SK-N-MC (cell line): ENCODE measurements at regions not wholly inside any gene's neighbourhood (a gene's known extent, or its start where the extent isn't known, plus 50 kb on each side); places are given as distances from the start of the nearest gene placed in this dataset.
A peak's percentile ranks its signal among the peaks of the same experiment; 100 is the strongest.
"Not testable (repeated sequence)": the region's sequence is repeated elsewhere in the genome, so short reads cannot be mapped to it uniquely, and the experiment has no call there.

ENCODE experiments used
- DNase-seq: peaks from one replicate; pipeline ENCODE4 v3.0.0-alpha.2; 2011; ENCODE audit warnings: low read depth, low spot score
- H3K27ac ChIP-seq: fragments of 200-600 bp; sonication (generic); 2 replicates; pipeline ENCODE4 v1.5.1; 2016; ENCODE audit warnings: mixed run types
- H3K36me3 ChIP-seq: fragments of 200-600 bp; sonication (generic); 2 replicates; pipeline ENCODE4 v1.6.1; 2017; ENCODE audit warnings: antibody characterized with exemption, low read length, mixed read lengths; ENCODE audit not compliant: insufficient read depth
- H3K4me3 ChIP-seq: fragments of 200-600 bp; sonication (generic); 2 replicates; pipeline ENCODE4 v1.5.1; 2016
- H3K9ac ChIP-seq: fragments of 200-600 bp; sonication (generic); 2 replicates; pipeline ENCODE4 v1.8.0; 2017; ENCODE audit warnings: mixed run types, mixed read lengths; ENCODE audit not compliant: insufficient read length
- H3K9me3 ChIP-seq: fragments of 200-600 bp; sonication (generic); 2 replicates; pipeline ENCODE4 v1.6.1; 2017; ENCODE audit warnings: low read depth, mild to moderate bottlenecking, antibody characterized with exemption, low read length, moderate library complexity, mixed read lengths
- EZH2 ChIP-seq: fragments of 200-600 bp; sonication (generic); IDR thresholded peaks from one replicate; pipeline ENCODE4 v1.6.1; 2017; ENCODE audit warnings: antibody characterized with exemption
- FOXP2 ChIP-seq: optimal IDR thresholded peaks from 2 replicates; pipeline ENCODE3; 2011; ENCODE audit warnings: mild to moderate bottlenecking, moderate library complexity; ENCODE audit not compliant: insufficient read depth; ENCODE audit errors: extremely low read length, control extremely low read depth
- POLR2AphosphoS5 ChIP-seq: IDR thresholded peaks from 2 replicates; pipeline ENCODE4 v1.6.1; 2012; ENCODE audit warnings: mild to moderate bottlenecking, low read depth, low read length, borderline replicate concordance

DNA sequence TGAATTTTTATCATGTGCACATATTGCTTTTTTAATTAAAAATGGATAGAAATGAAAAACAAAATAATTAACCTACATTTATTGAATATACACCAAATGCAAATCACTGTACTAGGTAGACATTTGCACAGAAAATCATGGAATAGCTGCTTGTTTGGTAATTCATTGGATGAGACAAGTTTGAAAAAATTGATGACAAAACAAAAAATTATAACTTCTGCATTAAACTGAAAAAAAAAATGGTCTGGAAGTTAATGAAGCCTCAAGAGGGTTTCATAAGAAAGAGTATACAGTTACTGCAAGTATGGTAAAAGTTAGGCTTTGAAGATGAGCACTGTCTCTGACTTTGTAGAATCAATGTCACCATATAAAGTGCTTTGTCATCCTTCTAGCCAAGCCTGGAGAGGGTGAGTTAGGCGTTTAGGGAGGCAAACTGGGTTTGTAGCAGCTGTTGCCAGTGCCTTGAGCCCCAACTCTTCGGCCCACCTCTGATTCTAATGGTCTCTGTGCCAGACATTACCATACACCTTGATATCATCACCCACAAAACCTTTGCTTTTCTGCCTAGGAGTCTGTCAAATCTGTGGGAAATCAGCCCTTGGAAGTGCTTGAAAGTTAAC lies 291.1 kb upstream of the CLEC14A start:
- TF ChIP-seq POLR2AphosphoS5 = no peak
- no peak for TF ChIP-seq FOXP2
- TF ChIP-seq EZH2 = no peak
- DNase-seq = no peak
- Histone ChIP-seq H3K36me3 (no peaks in the 10 kb centered on the region), H3K9me3 (no peaks in the 10 kb centered on the region), H3K4me3 (no peak overlapping the region), H3K9ac (no peak overlapping the region), H3K27ac (no peak overlapping the region)

DNA sequence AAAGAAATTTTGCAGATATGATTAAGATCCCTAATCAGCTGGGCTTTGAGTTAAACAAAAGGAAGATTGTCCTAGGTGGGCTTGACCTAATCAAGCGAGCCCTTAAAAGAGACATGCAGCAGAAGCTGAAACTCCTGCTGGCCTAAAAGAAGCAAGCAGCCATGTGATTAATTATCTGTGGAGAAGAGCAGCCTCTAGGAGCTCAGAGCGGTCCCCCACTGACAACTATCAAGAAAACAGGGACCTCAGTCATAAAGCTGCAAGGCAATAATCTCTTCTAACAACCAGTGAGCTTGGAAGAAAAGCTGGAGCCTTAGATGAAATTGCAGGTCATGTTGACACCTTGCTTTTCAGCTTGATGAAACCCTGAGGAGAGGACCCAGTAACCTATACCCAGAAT lies 288.9 kb upstream of the CLEC14A start:
- Histone ChIP-seq H3K9ac (no peak overlapping the region), H3K9me3 (no peaks in the 10 kb centered on the region), H3K4me3 (no peak overlapping the region), H3K27ac (no peak overlapping the region), H3K36me3 (no peaks in the 10 kb centered on the region)
- no peak for DNase-seq
- TF ChIP-seq FOXP2 = no peak
- no peak for TF ChIP-seq EZH2

DNA sequence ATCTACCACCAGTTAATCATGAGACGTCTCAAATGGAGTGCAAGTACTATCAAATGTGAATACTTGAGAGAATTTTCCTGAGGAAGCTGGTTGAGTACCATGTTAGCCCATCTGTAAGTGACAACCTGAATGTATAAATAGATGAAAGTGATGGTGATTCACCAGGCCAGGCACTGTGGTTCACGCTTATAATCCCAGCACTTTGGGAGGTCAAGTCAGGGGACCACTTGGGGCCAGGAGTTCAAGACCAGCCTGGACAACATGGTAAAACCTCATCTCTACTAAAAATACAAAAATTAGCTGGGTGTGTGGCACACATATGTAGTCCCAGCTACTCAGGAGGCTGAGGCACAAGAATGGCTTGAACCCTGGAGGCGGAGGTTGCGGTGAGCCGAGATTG lies 288.0 kb upstream of the CLEC14A start:
- H3K27ac ChIP-seq, H3K4me3 ChIP-seq: not testable (repeated sequence)

DNA sequence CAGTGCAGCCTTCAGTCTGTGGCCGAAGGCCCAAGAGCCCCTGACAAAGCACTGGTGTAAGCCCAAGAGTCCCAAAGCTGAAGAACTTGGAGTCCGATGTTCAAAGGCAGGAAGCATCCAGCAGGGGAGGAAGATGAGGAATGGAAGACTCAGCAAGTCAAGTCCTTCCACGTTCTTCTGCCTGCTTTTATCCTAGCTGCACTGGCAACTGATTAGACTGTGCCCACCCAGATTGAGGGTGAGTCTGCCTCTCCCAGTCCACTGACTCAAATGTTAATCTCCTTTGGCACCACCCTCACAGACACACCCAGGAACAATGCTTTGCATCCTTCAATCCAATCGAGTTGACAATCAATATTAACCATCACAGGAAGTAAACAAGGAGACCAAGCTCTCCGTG lies 282.2 kb upstream of the CLEC14A start:
- H3K9me3 ChIP-seq, DNase-seq, H3K9ac ChIP-seq, H3K27ac ChIP-seq, H3K4me3 ChIP-seq, H3K36me3 ChIP-seq: not testable (repeated sequence)

More for the DNA sequence above, 288.0 kb upstream of the CLEC14A start:
- not testable (repeated sequence) for H3K9ac ChIP-seq, DNase-seq, H3K36me3 ChIP-seq, H3K9me3 ChIP-seq

DNA sequence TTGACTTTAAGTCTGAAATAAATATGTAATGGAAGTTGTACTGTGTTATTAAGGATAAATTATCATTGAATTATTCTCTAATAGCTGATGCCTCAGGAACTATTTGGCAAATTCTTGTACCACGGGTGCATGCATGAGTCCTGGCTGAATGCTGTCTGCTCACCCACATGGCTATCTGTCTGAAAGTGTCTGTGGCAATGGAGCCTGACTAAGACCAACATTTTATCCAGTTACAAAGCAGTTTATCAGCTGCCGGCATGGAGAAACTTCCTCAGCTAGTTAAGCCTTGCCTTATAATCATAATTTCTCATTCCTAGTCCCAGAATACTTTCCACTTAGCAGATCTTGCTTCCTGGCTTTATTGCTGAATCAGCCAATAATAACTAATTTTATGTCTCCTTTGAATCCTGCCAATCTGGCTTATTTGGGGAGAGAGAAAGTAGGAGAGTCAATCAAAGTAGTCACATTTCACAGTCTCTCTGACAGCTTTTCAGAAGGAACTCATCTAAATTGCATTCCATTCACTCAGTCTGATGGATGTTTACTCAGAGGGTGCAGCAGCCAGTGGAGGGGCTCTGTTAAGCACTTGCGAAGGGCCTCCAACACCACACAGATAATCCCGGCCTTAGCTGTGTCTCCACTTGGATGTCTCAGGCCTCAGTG lies 280.6 kb upstream of the CLEC14A start:
- Histone ChIP-seq H3K9me3 (no peaks in the 10 kb centered on the region), H3K9ac (no peak overlapping the region), H3K27ac (no peak overlapping the region), H3K36me3 (no peaks in the 10 kb centered on the region), H3K4me3 (no peak overlapping the region)
- DNase-seq = no peak
- TF ChIP-seq POLR2AphosphoS5 (no peak), FOXP2 (no peak), EZH2 (no peak)

DNA sequence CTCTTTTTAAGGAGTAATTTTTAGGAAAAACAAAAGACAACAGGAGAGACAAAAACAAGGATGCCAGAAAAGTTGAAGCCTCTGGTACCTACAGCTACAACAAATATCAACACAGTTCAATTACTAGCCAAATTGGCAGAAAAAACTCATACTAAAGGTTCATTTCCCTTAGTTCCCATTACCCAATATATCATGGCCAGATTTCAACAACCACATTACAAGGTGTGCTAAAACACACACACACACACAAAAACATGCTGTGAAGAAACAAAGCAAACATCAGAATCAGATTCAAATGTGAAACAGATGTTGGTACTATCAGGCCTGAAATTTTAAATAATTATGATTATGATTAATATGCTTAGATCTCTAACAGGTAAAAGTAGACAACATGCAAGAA lies 272.7 kb upstream of the CLEC14A start:
- Histone ChIP-seq H3K9me3 (no peaks in the 10 kb centered on the region), H3K27ac (no peak overlapping the region), H3K9ac (no peak overlapping the region), H3K4me3 (no peak overlapping the region), H3K36me3 (no peaks in the 10 kb centered on the region)
- TF ChIP-seq EZH2 (no peak), FOXP2 (no peak), POLR2AphosphoS5 (no peak)
- no peak for DNase-seq

DNA sequence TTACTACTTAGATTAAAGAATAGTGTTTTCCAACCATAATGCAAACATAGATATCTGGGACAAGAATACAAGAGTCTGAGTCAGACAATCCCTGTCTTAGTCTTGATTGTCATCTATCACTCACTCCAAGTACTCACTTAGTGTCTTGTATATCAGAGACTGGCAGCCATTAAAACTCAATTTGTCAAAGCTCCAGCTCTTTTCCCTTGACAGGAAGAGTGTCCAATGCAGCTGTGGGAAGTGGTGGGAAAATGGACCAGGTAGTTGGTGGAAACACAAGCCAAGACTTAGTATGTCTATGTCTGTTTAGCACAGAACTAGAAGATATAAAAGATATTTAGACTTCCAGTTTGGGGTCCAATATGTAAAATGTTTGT lies 271.6 kb upstream of the CLEC14A start:
- H3K27ac ChIP-seq = peak overlapping the region; percentile 71; the same call in 1 of the 2 replicates
- no peak for DNase-seq
- no peak for TF ChIP-seq POLR2AphosphoS5
- TF ChIP-seq EZH2 = no peak
- no peak for TF ChIP-seq FOXP2

DNA sequence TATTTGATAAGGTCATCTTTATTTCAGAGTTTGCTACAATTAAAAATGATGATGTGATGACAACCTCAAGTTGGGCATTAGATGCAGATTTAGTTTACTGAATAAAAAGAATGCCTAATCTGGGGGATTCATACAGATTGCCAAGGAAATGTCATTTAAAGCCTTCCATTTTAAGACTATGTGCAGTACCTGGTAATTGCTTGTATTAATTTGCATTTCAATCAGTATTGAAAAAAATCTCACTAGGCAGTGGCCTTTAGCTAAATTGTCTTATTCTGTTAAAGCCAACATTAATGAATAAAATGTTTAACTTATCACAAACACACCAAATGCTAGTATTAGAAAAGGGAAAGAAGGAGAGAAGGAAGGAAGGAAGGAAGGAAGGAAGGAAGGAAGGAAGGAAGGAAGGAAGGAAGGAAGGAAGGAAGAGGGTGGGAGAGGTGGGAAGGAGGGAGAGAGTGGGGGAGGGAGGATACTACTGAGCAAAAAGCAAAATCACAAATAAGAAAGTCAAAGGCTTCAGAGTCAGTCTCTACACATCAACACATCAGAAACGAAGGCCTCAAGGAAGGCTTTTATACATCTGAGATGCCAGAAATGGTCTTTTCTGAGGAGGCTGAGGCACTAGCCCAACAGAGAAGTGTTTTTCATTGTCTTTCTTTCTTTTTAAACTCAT lies 271.1 kb upstream of the CLEC14A start:
- Histone ChIP-seq H3K4me3 (no peak overlapping the region), H3K9ac (no peak overlapping the region), H3K36me3 (no peaks in the 10 kb centered on the region), H3K27ac (peak overlapping the region; percentile 71; the same call in 1 of the 2 replicates), H3K9me3 (no peaks in the 10 kb centered on the region)
- TF ChIP-seq POLR2AphosphoS5 = no peak; the same call in 1 of the 2 replicates
- no peak for TF ChIP-seq EZH2
- TF ChIP-seq FOXP2 = no peak
- DNase-seq = peak; percentile 67

More for the DNA sequence above, 271.6 kb upstream of the CLEC14A start:
- Histone ChIP-seq H3K4me3 (no peak overlapping the region), H3K9ac (no peak overlapping the region), H3K9me3 (no peaks in the 10 kb centered on the region), H3K36me3 (no peaks in the 10 kb centered on the region)
